OCI-LY7 (cell line): ENCODE measurements at regions not wholly inside any gene's neighbourhood (a gene's known extent, or its start where the extent isn't known, plus 50 kb on each side); places are given as distances from the start of the nearest gene placed in this dataset.

Experiments
- BruUV-seq: library from RNA; stranded (reverse); fragments of 400-500 nt; replicated peaks from 2 replicates; lab custom pipeline; 2021; lab: Mats Ljungman, UMichigan
- CTCF ChIA-PET: fragments of 300-600 bp; sonication (Branson Sonifier 250); formaldehyde crosslinking; loops from one replicate; lab custom pipeline; 2022; ENCODE audit warnings: antibody characterized with exemption; ENCODE audit not compliant: unreplicated experiment; lab: Charles Lee
- POLR2A ChIA-PET: fragments of 300-600 bp; sonication (Branson Sonifier 250); formaldehyde crosslinking; loops from one replicate; lab custom pipeline; 2022; ENCODE audit warnings: antibody characterized with exemption; lab: Charles Lee
- DNase-seq: peaks from one replicate; pipeline ENCODE4 v3.0.0-alpha.2; 2015; ENCODE audit warnings: low spot score
- H2AFZ ChIP-seq: fragments of 200-600 bp; sonication (generic), shearing (Covaris generic); 2 replicates; pipeline ENCODE4 v1.6.1; 2014; ENCODE audit warnings: mild to moderate bottlenecking, antibody characterized with exemption, low read length, moderate library complexity
- H3K27ac ChIP-seq: fragments of 200-600 bp; sonication (generic); 2 replicates; pipeline ENCODE4 v1.5.1; 2014; ENCODE audit warnings: mixed run types, low read depth, mild to moderate bottlenecking, moderate library complexity, low read length, inconsistent platforms; ENCODE audit not compliant: poor library complexity, severe bottlenecking
- H3K36me3 ChIP-seq: fragments of 200-600 bp; sonication (generic); 2 replicates; pipeline ENCODE4 v1.6.1; 2014; ENCODE audit warnings: mild to moderate bottlenecking, antibody characterized with exemption, low read length, moderate library complexity, mixed read lengths; ENCODE audit not compliant: insufficient read depth
- H3K4me1 ChIP-seq: fragments of 200-600 bp; sonication (generic); 2 replicates; pipeline ENCODE4 v1.5.1; 2014; ENCODE audit warnings: mild to moderate bottlenecking, low read length; ENCODE audit not compliant: insufficient read depth, poor library complexity, severe bottlenecking
- H3K4me2 ChIP-seq: fragments of 200-600 bp; sonication (generic); 2 replicates; pipeline ENCODE4 v1.6.1; 2014; ENCODE audit warnings: mild to moderate bottlenecking, low read length
- H3K4me3 ChIP-seq: fragments of 200-600 bp; sonication (generic); 2 replicates; pipeline ENCODE4 v1.5.1; 2014; ENCODE audit warnings: mild to moderate bottlenecking, low read depth, low read length; ENCODE audit not compliant: poor library complexity, severe bottlenecking
- H3K79me2 ChIP-seq: fragments of 200-600 bp; sonication (generic); 2 replicates; pipeline ENCODE4 v1.6.1; 2016; ENCODE audit warnings: low read depth, mild to moderate bottlenecking, low read length, moderate library complexity, mixed read lengths; ENCODE audit not compliant: insufficient read depth
- H3K9me2 ChIP-seq: fragments of 200-600 bp; sonication (generic); 2 replicates; pipeline ENCODE4 v1.6.1; 2016; ENCODE audit warnings: mild to moderate bottlenecking, low read length, mixed read lengths; ENCODE audit not compliant: insufficient read depth
- H3K9me3 ChIP-seq: fragments of 200-600 bp; sonication (generic); 2 replicates; pipeline ENCODE4 v1.6.1; 2014; ENCODE audit warnings: mild to moderate bottlenecking, mixed run types, low read length, mixed read lengths
- H4K20me1 ChIP-seq: fragments of 200-600 bp; sonication (generic); 2 replicates; pipeline ENCODE4 v1.6.1; 2014; ENCODE audit warnings: mild to moderate bottlenecking, antibody characterized with exemption, low read length, moderate library complexity, mixed read lengths; ENCODE audit not compliant: insufficient read depth
- CTCF ChIP-seq: fragments of 200-600 bp; sonication (generic); conservative IDR thresholded peaks from 2 replicates; pipeline ENCODE4 v1.5.1; 2014; ENCODE audit warnings: mild to moderate bottlenecking, antibody characterized with exemption, low read length, moderate library complexity, mixed read lengths
- EZH2phosphoT487 ChIP-seq: fragments of 200-600 bp; sonication (generic); IDR thresholded peaks from 2 replicates; pipeline ENCODE4 v1.6.1; 2018; ENCODE audit warnings: low read depth, borderline replicate concordance, mild to moderate bottlenecking, mixed run types, antibody characterized with exemption, low read length, moderate library complexity, mixed read lengths
- intact Hi-C: fragments of 100-400 bp; cut with micrococcal nuclease; formaldehyde crosslinking; loops from one replicate; pipeline ENCODE4 v1.10.0; 2022; ENCODE audit not compliant: unreplicated experiment

GRCh38 chr14:61941421-61942150 is 179.4 kb downstream of the SNAPC1 start:
- H3K36me3 ChIP-seq: no peaks in the 10 kb centered on the region
- BruUV-seq: no TSS peak
- no peak overlapping the region for H3K4me2 ChIP-seq
- no peak for TF ChIP-seq EZH2phosphoT487
- TF ChIP-seq CTCF: no peak
- intact Hi-C loops: no loop called here
- H3K4me1 ChIP-seq: no peaks in the 10 kb centered on the region
- no peak for DNase-seq
- no peaks in the 10 kb centered on the region for H3K9me2 ChIP-seq
- no peaks in the 10 kb centered on the region for H4K20me1 ChIP-seq
- no peak overlapping the region for H3K27ac ChIP-seq
- POLR2A ChIA-PET: interaction anchor here (0.8 kb wide), 1 partner anchor 12 kb away, joined by 3 read pairs; no protein-coding TSS in a partner anchor
- no peaks in the 10 kb centered on the region for H3K9me3 ChIP-seq
- CTCF ChIA-PET: no interaction called here
- H3K79me2 ChIP-seq: no peaks in the 10 kb centered on the region
- H3K4me3 ChIP-seq: no peak overlapping the region
- H2AFZ ChIP-seq: no peak overlapping the region

GRCh38 chr14:61948376-61948775 is 186.2 kb downstream of the SNAPC1 start:
- ChIA-PET POLR2A (interaction anchor here (0.8 to 1.1 kb wide), 4 partner anchors 8 to 208 kb away, joined by 3 to 4 read pairs (median 3); no protein-coding TSS in a partner anchor), CTCF (interaction anchor here (0.5 kb wide), 1 partner anchor 169 kb away, joined by 3 read pairs; no protein-coding TSS in a partner anchor)
- no peaks in the 10 kb centered on the region for H3K9me3 ChIP-seq
- no peak overlapping the region for H3K27ac ChIP-seq
- no peaks in the 10 kb centered on the region for H3K79me2 ChIP-seq
- H3K4me2 ChIP-seq: no peak overlapping the region
- H3K9me2 ChIP-seq: no peaks in the 10 kb centered on the region
- intact Hi-C loops: no loop called here
- no peak for DNase-seq
- no TSS peak for BruUV-seq
- H3K4me1 ChIP-seq: no peaks in the 10 kb centered on the region
- no peaks in the 10 kb centered on the region for H4K20me1 ChIP-seq
- H2AFZ ChIP-seq: no peak overlapping the region
- no peak for TF ChIP-seq CTCF
- no peak for TF ChIP-seq EZH2phosphoT487
- no peak overlapping the region for H3K4me3 ChIP-seq
- no peaks in the 10 kb centered on the region for H3K36me3 ChIP-seq

- H3K9me3 ChIP-seq: no peaks in the 10 kb centered on the region
- H3K4me2 ChIP-seq: no peak overlapping the region
- H3K79me2 ChIP-seq: no peaks in the 10 kb centered on the region
- ChIA-PET POLR2A (interaction anchor here (0.7 kb wide), 1 partner anchor 112 kb away, joined by 3 read pairs; no protein-coding TSS in a partner anchor), CTCF (no interaction called here)
- no peak for DNase-seq
- no peak overlapping the region for H3K4me3 ChIP-seq
- H4K20me1 ChIP-seq: no peaks in the 10 kb centered on the region
- H3K9me2 ChIP-seq: no peaks in the 10 kb centered on the region
- no peak overlapping the region for H2AFZ ChIP-seq
- TF ChIP-seq EZH2phosphoT487: no peak
- TF ChIP-seq CTCF: no peak
- H3K27ac ChIP-seq: no peak overlapping the region
- H3K4me1 ChIP-seq: no peaks in the 10 kb centered on the region
- intact Hi-C loops: no loop called here
- H3K36me3 ChIP-seq: no peaks in the 10 kb centered on the region
- no TSS peak for BruUV-seq
Measured at GRCh38 chr14:61950340-61950739, 188.1 kb downstream of the SNAPC1 start.
